Body of pancreas (tissue), 4 donors: ENCODE measurements at regions not wholly inside any gene's neighbourhood (a gene's known extent, or its start where the extent isn't known, plus 50 kb on each side); places are given as distances from the start of the nearest gene placed in this dataset.

Source experiments
- POLR2A ChIP-seq, 3 donors: fragments of 450-650 bp; IDR thresholded peaks; one replicate each; pipeline ENCODE4 v1.6.1; 2016; ENCODE audit warnings: antibody characterized with exemption in 3 of 3, mild to moderate bottlenecking in 2 of 3
- TF ChIP-seq, protein P1 (sequence below), 7 experiments: fragments of 450-650 bp in 4 of 7; fragments of 200-600 bp in 3 of 7; sonication (generic) in 3 of 7; IDR thresholded peaks; one replicate each; pipeline ENCODE4 v1.5.1; 2016 to 2019; ENCODE audit warnings: antibody characterized with exemption in 7 of 7

- no peak for TF ChIP-seq POLR2A (IDR thresholded peaks at IDR 0.05)
- TF ChIP-seq, protein P1, sequence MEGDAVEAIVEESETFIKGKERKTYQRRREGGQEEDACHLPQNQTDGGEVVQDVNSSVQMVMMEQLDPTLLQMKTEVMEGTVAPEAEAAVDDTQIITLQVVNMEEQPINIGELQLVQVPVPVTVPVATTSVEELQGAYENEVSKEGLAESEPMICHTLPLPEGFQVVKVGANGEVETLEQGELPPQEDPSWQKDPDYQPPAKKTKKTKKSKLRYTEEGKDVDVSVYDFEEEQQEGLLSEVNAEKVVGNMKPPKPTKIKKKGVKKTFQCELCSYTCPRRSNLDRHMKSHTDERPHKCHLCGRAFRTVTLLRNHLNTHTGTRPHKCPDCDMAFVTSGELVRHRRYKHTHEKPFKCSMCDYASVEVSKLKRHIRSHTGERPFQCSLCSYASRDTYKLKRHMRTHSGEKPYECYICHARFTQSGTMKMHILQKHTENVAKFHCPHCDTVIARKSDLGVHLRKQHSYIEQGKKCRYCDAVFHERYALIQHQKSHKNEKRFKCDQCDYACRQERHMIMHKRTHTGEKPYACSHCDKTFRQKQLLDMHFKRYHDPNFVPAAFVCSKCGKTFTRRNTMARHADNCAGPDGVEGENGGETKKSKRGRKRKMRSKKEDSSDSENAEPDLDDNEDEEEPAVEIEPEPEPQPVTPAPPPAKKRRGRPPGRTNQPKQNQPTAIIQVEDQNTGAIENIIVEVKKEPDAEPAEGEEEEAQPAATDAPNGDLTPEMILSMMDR (IDR thresholded peaks at IDR 0.05) = no peak
Measured at GRCh38 chr7:23938215-23938614, 228.2 kb downstream of the STK31 start.
